ENCODE measurements at regions not wholly inside any gene's neighbourhood (a gene's known extent, or its start where the extent isn't known, plus 50 kb on each side); places are given as distances from the start of the nearest gene placed in this dataset.
A peak's percentile ranks its signal among the peaks of the same experiment; 100 is the strongest.

- no peaks in the 10 kb centered on the region for H3K27me3 ChIP-seq (ENCODE audit: control insufficient read depth, insufficient read depth, low read length)
- no peaks in the 10 kb centered on the region for H3K9me3 ChIP-seq (ENCODE audit: control insufficient read depth in 2 of 3, insufficient read depth in 1 of 3, low read length in 3 of 3)
- FAIRE-seq (no peak), DNase-seq (peak in 2 of 5 donors; percentile 21 to 22)
- H3K27ac ChIP-seq (ENCODE audit: low read depth in 2 of 2, low read length in 2 of 2) = no peak overlapping the region
- no peak overlapping the region for H3K4me3 ChIP-seq (ENCODE audit: low read length in 3 of 3)
- H3K9ac ChIP-seq (ENCODE audit: low read length in 3 of 3) = no peak overlapping the region
- intact Hi-C loops (cut with DNase I) = no loop called here
- H3K36me3 ChIP-seq (ENCODE audit: control insufficient read depth in 2 of 3, insufficient read depth in 3 of 3, low read length in 3 of 3) = no peaks in the 10 kb centered on the region
- no peak for TF ChIP-seq CTCF (IDR thresholded peaks at IDR 0.05; ENCODE audit: borderline replicate concordance, extremely low read depth, insufficient read depth)
- no peaks in the 10 kb centered on the region for H3K4me1 ChIP-seq (ENCODE audit: control insufficient read depth in 2 of 3, insufficient read depth in 2 of 3, low read depth in 1 of 3, low read length in 3 of 3)
Observed at GRCh38 chr2:120480346-120480902, 134.5 kb downstream of the INHBB start.

DNA sequence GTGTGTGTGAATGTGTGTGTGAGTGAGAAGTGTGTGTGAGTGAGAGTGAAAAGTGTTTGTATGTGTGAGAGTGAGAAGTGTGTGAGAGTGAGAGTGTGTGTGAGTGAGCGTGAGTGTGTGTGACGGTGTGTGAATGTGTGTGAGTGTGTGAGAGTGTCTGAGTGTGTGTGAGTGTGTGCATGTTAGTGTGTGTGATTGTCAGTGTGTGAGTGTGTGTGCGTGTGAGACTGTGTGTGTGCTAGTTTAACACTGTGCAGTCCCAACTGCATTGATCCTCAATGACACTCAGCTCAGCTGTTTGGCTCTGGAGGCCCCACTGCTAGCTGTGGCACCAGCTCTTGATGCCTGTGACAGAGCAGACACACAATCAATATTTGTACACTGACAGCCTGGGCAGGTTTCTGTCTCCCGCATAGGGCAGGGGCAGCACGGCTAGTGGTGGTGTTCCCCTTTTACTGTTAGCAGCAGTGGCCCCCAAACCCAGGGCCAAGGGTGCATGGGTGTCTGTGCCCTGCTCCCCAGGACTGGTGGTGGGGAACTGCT, 135.0 kb downstream of the INHBB start:
- TF ChIP-seq CTCF (IDR thresholded peaks at IDR 0.05; ENCODE audit: borderline replicate concordance, extremely low read depth, insufficient read depth) = no peak

GRCh38 chr2:120481446-120482194, 135.7 kb downstream of the INHBB start:
- no peaks in the 10 kb centered on the region for H3K27me3 ChIP-seq (ENCODE audit: control insufficient read depth, insufficient read depth, low read length)
- intact Hi-C loops (cut with DNase I) = no loop called here
- no peak overlapping the region for H3K27ac ChIP-seq (ENCODE audit: low read depth in 2 of 2, low read length in 2 of 2)
- H3K36me3 ChIP-seq (ENCODE audit: control insufficient read depth in 2 of 3, insufficient read depth in 3 of 3, low read length in 3 of 3) = no peaks in the 10 kb centered on the region
- H3K4me1 ChIP-seq (ENCODE audit: control insufficient read depth in 2 of 3, insufficient read depth in 2 of 3, low read depth in 1 of 3, low read length in 3 of 3) = no peaks in the 10 kb centered on the region
- no peak overlapping the region for H3K9ac ChIP-seq (ENCODE audit: low read length in 3 of 3)
- TF ChIP-seq CTCF (IDR thresholded peaks at IDR 0.05; ENCODE audit: borderline replicate concordance, extremely low read depth, insufficient read depth) = no peak
- H3K9me3 ChIP-seq (ENCODE audit: control insufficient read depth in 2 of 3, insufficient read depth in 1 of 3, low read length in 3 of 3) = no peaks in the 10 kb centered on the region
- FAIRE-seq (no peak), DNase-seq (peak in 1 of 5 donors; percentile 39)
- no peak overlapping the region for H3K4me3 ChIP-seq (ENCODE audit: low read length in 3 of 3)

More for the DNA sequence above, 135.0 kb downstream of the INHBB start:
- Histone ChIP-seq H3K27me3 (ENCODE audit: control insufficient read depth, insufficient read depth, low read length) (no peaks in the 10 kb centered on the region), H3K9ac (ENCODE audit: low read length in 3 of 3) (no peak overlapping the region), H3K4me1 (ENCODE audit: control insufficient read depth in 2 of 3, insufficient read depth in 2 of 3, low read depth in 1 of 3, low read length in 3 of 3) (no peaks in the 10 kb centered on the region), H3K9me3 (ENCODE audit: control insufficient read depth in 2 of 3, insufficient read depth in 1 of 3, low read length in 3 of 3) (no peaks in the 10 kb centered on the region), H3K36me3 (ENCODE audit: control insufficient read depth in 2 of 3, insufficient read depth in 3 of 3, low read length in 3 of 3) (no peaks in the 10 kb centered on the region), H3K27ac (ENCODE audit: low read depth in 2 of 2, low read length in 2 of 2) (no peak overlapping the region), H3K4me3 (ENCODE audit: low read length in 3 of 3) (no peak overlapping the region)
- DNase-seq (peak in 1 of 5 donors; percentile 32), FAIRE-seq (no peak)
- intact Hi-C loops (cut with DNase I) = no loop called here

All from kidney (tissue), 13 donors.